Activated T-helper 1 cell treated with anti-CD3 and anti-CD28 coated beads, Interleukin-2, amount 50 U/mL, for 16 hours (primary cell): ENCODE measurements at regions not wholly inside any gene's neighbourhood (a gene's known extent, or its start where the extent isn't known, plus 50 kb on each side); places are given as distances from the start of the nearest gene placed in this dataset.

ENCODE experiments used
- DNase-seq, 2 donors: peaks; one replicate each; pipeline ENCODE4 v3.0.0-alpha.2; 2020; ENCODE audit warnings: low read depth in 1 of 2, low spot score in 1 of 2

DNA sequence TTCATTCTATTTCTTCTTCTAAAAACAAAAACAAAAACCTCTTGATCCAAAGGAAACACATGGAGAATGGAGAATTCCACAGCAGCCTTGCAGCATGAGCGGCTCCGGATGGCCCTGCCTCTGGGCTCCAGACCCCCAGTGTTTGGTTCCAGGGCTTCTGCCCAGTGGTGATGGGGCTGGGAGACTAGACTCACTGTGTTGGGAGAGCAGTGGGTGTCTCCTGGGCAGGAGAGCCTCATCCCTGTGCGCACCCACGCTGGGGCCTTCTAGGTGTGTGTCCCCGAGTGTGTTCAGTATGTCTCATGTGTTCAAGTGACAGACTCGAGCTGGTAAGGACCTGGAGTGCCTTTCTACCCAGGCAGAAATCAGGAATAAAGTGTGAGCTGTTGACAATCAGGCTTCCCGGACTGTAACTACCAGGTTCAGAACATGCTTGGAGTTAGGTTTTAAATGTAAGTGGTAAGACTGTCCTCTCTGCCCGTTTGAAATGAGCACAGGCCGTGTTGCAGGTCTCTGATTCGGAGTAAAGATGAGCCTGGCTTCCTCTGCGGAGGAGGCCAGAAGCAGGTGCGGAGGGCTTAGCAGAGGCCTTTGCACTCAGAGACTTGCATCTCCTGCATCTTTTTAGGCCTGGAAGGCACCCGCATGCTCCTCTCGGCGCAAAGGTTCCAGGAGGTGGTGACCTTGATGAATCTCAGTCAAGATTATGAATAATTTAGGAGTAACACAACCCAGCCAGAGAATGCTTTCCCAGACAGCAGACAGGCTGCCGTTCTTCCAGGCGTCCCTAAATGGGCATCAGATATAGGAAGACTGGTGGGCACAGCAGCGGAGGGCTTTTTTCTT lies 253.6 kb downstream of the CDH26 start:
- DNase-seq: no peak

DNA sequence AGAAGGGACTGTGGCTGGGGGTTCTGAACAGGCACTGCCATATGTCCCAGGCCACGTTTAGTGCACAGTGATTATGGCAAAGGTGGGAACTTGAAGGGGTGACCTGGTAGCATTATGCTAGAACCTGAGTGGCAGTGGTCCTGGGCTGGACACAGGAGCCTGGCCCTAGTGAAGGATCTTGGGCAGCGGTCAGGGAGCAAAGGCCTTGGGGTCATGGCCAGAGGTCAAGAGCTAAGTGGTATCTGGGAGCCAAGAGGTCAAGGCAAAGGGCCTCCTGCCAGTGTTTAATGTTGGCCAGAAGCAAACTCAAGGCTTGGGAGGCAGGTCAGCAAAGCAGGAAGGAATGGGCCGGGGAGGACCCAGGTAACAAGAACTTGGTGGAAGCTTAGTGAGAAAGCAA lies 254.5 kb downstream of the CDH26 start:
- no peak for DNase-seq

DNA sequence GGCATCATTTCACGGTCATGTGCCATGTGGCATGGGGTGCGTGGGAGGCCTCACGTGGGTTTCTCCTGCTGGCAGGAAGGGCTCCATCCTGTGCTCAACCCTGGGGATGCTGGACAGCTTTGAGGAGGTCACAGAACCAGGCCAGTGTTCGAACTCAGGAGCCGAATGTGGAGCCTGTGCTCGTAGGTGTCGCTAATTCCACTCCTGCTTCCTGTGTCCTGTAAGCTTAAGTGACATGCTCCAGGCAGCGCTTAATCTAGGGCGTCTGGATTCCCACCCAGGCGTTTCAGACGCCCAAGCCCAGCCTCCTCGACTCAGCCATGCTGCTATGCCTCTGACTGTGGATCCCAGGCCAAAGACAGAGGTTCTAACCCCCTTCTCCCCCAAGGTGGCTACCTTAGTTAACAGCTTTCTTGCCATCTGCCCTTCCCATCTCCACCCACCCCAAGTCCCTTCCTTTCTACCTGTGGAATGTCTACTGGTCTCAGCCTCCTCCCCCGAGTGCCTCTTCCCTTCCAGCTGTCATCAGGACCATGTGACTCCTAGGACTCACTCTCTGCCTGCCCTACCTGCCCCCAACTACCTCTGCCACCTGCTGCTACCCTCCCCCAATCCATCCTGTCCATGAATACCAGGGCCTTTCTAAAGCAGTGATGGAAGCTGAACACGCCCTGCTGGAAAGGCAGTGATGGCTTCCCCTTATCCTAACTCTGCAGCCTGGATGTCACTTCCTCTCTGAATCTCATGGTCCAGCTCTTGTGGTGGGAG lies 255.1 kb downstream of the CDH26 start:
- DNase-seq: no peak

DNA sequence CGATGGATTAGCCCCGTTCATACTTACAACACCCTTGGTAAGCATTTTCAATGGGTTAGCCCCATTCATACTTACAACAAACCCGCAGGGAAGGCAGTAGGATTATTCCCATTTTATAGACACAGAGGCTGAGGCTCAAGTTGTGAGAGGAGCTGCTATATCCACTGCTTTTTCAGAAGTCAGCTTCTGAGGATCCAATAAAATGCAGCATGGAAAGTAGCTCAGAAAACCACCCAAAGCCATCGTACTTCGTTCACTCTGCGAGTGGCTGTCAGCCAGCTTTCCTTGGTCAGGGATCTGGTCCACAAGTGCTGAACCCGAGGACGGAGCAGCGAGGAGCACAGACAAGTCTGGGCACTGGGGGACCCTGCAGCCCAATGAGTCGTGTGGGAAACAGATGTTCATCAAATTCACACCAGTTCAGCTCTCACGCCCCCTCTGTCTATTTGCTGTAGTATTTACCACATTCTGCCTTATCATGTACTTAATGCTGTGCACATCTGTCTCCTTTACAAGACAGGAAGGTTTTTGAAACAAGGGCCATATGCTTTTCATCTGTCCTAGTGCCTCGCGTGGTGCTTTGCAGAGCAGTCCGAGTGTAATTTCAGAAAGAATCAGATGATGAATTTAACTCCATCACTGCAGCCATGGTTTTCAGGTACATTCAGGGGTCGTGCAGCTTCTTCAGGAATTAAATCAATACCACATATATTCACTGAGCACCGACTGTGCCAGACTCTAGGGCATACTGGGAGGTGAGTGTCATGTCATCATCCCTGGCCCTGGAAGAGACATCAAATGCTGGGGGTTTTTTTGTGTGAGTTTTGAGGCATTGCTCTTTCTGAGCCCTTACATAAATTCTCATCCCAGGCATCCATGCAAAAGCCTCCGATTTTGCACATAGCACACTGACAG lies 256.9 kb downstream of the CDH26 start:
- DNase-seq: no peak

DNA sequence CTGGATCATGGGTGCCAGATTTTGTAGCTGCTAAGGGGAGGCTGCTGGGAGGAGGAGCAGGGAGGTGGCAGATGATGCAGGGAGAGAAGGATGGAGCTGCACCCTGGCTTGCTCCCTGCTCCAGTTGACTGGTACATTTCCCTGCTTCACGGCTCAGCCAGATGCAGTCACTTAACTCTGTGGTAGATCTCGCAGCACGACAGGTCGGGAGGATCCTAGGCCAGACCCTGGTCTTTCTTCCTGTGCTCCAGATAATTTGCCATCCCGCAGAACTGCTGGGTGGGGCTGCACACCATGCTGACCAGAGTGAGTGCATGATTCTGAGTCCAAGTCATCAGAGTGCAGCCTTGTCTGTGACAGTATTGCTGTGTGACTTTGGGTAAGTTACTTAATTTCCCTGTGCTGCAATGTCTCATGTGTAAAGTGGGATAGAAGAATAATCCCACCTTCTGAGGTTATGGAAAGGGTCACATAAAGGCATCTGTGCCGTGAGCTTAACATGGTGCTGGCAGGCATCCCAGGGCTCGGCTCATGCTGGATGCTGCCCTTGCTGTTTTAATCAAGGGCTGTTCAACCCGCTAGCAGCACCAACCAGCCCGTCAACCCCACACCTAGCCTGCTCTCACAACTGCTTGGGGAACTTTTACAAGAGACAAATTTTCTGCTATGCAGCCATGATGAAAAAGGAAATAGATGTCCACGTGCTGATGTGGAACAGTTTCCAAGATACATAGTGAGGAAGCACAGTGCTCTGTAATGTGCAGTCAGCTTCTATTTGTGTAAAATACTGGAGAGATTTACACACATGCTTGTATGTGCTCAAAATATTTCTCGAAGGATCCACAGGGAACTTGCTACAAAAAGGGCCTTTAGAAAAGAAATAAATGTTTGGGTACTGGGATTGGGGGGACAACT lies 257.9 kb downstream of the CDH26 start:
- no peak for DNase-seq

DNA sequence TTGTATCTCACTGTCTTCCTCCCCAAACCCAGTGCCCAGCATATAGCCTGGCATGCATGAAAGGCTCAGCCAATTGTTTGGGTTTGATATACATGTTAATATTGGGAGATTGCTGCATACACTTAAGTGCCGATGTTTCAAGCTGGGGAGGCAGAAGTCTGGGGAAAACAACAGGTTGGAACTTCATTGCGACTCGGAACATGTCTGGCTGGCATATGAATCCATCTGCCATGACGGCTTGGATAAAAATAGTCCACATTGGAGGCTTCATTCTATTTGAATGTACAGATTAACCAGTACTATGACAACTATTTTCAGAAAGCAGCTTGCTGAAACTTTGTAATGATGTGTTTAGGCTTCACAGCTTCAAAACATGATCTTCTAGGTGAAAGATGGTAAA lies 261.0 kb downstream of the CDH26 start:
- DNase-seq: no peak

DNA sequence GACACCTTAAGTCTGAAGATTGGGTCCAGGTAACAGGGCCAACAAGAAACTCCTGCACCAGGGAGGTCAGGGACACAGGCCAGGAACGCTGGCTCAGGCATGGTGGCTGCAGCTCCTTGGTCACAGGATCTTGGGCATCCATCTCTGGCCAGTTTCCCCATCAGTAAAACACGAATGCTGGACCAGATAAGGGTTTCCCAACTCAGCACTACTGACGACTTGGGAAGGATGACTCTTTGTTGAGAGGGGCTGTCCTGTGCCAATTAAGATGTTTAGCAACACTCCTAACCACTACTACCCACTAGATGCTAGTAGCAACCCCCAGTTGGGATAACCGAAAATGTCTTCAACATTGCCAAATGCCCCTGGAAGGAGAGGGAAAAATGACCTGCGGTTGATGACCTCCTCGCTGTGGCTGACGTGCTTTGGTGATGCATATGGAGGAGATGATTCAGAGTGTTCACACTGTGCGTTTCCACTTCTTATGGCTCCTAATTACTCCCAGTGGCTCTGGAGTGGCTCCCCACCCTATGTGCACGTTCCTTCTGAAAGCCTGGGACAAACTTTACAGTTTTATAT lies 261.9 kb downstream of the CDH26 start:
- DNase-seq: no peak

DNA sequence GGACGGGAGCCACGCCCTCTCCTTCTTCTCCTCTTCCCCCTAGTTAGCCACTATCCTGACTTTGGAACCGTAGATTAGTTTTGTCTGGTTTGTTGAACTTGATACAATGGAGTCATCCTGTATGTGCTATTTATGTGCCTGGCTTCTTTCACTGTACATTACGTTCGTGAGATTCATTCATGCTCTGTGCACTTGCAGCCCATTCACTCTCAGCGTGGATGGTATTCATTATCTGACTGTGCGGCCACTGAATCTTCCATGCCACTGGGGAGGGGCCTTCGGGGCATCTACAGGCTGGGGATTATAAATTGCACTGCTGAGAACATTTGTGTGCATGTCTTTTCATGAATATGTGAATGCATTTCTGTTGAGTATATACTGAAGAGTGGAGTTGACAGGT lies 262.5 kb downstream of the CDH26 start:
- DNase-seq: no peak

DNA sequence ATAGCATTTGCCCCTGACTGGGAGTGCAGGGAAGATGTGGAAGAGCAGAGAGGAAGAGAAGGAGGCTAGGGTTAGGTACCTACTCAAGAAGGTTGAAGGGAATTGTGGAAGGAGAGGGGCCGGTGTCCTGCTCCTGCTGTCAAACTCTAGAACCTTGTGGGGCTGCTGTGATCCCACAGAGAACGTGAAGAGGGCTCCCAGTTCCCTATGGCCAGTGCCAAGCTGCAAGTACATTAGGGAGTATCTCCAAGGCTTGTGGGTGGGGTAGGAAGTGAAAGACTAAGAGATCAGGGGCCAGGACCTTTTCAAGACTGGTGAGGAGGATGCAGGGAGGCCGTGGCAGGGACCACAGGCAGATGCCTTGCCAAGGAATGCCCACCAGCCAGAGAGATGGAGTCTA lies 263.4 kb downstream of the CDH26 start:
- DNase-seq: no peak

DNA sequence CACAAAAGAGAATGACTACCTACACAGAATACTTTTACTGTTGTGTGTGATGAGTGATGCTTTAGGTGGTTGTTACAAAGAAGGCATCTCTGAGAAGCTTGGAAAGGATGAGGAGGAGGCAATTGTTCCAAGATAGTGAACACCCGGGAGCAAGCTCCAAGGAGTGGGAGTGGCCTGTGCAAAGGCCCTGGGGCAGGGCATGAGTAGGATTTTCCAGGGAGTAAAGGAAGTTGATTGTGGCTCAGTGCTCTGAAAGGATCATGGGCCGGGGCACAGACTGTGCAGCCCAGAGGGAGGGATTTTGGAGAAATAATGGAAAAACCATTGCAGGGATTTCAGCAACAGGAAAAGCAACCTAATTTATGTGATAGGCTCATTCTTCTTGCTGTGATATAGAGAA lies 264.3 kb downstream of the CDH26 start:
- no peak for DNase-seq

DNA sequence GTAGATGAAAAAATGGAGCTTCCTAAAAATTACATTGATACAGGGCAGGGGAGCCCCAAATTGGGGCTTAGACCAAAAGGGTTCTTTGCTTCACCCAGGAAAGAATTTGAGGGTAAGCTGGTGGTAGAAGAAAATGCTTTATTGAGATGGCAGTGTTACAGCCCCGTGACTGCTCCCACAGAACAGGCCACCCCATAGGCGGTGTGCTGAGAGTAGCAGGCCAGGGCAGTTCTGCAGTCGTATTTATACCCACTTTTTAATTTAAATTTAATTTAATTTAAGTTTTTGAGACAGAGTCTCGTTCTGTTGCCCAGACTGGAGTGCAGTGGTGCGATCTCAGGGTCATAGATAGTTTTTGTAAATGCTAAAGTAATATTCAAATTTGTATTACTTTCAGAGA lies 265.0 kb downstream of the CDH26 start:
- no peak for DNase-seq

DNA sequence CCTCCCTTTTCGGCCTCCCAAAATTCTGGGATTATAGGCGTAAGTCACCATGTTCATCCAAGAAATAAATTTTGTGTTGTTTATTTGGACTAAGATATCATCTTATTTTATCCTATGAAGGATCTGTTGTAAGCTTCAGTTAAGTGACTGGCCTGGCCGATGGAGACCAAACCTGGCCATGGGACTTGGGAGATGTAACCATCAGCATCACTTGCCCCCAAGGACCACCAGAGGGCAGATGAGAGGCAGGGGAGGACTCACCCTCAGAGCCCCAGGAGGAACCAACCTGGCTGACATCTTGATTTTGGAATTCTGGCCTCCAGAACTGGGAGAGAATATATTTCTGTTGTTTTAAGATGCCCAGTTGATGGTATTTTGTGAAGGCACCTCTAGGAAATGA lies 266.7 kb downstream of the CDH26 start:
- no peak for DNase-seq

DNA sequence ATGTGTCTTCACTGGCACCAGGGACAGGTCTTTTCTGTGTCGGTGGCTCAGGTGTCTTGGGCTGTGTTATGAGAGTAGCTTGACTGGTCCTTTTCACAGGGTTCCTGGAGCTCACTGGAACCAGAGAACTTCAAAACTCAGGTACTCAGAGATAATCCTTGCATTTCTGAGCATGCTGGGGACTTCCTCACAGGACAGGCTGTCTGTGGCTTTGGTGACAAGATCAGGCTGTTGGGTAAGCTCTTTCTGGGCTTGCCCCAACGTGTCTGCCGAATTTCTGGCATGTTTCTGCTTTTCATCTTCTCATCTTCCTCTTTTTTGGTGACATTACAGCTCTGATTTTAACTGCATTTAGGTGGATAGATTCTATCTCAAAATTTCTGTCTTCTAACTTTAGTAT lies 270.0 kb downstream of the CDH26 start:
- DNase-seq: no peak

DNA sequence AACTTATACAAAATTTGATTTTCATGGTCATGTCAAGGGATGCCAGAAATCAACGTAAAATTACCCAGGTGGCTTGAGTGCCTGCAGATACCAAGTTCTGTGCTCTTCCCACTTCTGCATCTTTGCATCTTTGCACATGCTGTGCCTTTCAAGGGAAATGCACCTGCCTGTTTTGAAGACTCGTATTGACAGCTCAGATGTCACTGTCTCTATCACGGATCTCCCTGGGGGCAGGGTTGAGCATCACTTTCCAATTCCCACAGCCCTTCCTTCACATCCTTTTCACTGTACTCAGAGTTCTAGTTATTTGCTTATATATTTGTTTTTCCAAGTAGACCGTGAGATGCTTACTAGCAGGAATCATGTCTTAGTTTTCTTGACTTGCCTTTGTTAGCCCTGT lies 274.2 kb downstream of the CDH26 start:
- DNase-seq: no peak

DNA sequence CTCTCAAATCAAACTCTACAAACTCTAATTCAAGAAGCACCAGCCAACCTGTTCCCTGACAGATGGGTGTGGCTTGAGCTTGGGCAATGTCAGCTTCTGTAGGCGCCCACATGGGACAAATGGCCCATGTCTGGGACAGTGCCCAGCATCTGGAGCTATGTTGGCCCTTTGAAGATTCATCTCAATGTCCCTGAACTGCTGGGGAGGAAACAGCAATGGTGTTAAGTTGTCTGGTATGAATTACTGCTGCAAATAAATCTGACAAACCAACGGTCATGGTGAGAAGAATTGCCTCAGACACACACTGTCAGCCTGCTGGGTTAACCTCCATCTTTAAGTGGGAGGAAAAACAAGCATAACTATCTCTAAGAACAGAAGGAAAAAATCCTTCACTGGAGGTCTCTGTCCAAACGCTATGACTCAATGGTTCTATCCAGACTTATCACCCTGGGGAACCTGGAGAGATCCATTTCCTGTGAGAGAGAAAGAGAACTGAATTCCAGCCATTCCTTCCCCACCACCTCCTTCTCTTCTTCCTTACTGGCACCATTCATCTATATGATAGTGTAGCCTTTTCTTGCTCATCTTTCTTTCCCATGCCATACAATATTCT lies 274.9 kb downstream of the CDH26 start:
- DNase-seq: no peak

DNA sequence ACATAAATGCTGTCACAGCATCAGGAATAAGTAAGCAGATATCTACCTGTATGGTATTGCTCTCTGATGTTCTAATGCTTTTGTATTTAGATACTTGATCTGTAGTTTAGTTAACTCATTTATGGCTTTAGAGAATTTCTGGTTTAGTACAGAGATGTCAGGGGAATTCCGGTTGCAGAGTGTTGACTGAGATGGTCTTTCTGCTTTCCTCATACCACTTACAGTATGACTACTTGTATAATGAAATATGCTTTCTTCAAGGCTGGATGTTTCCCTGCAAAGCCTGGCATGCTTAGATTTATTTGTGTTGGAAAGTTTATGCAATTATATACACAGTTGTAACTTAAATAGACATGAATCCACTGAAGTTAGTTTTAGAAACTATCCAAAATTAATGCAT lies 278.4 kb downstream of the CDH26 start:
- no peak for DNase-seq

DNA sequence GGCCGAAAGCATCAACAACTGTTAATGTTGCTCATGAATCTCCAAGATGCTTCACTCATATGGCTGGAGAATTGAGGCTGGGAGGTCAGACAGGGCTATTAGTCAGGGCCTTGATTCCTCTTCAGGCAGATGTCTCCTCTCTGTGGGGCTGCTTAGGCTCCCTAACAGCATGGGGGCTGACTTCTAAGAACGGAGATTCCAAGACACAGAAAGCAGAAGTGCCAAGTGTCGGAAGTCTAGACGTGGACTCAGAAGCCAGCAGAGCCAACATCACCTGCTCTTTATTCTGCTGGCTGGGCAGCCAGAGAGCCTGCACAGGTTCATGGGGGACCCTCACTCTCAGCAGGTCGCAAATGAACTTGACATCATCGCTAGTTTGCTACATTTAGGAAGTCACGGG lies 279.8 kb downstream of the CDH26 start:
- DNase-seq: no peak

DNA sequence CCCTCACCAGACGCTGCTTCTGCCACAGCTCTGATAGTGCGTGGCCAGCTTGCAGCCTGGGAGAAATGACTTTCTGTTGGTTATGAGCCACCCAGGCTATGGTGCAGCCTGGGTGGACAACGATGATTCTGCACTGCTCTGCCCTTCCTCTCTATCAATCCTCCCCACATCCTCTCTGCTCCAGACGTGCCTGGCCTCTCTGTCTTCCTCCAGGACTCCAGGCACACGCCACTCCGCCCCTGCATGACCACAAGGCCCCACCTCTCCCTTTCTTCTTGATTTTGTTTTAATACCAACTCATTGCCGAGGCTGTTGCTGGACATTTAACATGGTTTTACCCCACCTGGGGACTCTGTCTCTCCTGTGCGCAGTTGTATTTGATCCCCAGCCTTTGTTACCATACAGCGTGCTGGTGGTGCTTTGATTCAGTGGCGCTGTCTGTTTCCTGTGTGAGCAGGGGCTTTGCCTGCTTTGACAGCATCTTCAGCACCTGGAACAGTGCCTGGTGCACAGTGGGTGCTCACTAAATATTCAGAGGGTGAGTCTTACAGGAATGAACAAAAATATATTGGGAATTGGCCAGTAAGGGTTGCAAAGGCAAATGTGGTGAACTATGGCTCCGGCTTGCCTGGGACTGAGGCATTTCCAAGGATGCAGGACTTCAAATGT lies 280.9 kb downstream of the CDH26 start:
- no peak for DNase-seq

DNA sequence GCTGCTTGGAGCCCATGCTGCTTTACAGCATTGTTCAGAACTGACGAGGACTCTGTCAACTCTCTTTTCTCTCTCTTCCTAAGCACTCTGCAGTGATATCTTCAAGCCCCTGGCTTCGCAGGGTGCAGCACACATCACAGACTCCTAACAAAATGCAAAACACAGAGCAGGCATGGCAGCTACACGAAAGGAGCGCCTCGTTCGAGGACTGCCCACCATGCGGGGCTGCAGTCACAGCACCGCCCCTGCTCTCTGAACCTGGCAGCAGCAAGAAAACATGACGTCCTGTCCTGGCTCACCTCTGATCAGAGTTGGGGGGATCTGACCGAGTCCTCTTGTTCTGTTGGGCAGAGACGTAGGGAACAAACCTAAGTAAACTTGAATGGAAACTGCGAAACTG lies 281.7 kb downstream of the CDH26 start:
- DNase-seq: no peak
